IMR-90 (cell line): ENCODE measurements at regions not wholly inside any gene's neighbourhood (a gene's known extent, or its start where the extent isn't known, plus 50 kb on each side); places are given as distances from the start of the nearest gene placed in this dataset.
A peak's percentile ranks its signal among the peaks of the same experiment; 100 is the strongest.

Experiments used
- ATAC-seq: fragments of 200-7000 bp; cut with Tn5 transposase; 2 replicates; pipeline ENCODE4 v1.9.1; 2020; ENCODE audit warnings: low read depth, mild to moderate bottlenecking, moderate library complexity
- BruUV-seq: library from RNA; stranded (reverse); fragments of 400-500 nt; replicated peaks from 2 replicates; lab custom pipeline; 2021; lab: Mats Ljungman, UMichigan
- CTCF ChIA-PET: fragments of 300-600 bp; formaldehyde crosslinking; extraction: SDS; loops from one replicate; lab custom pipeline; 2021; ENCODE audit warnings: antibody characterized with exemption; lab: Yijun Ruan, JAX
- POLR2A ChIA-PET: fragments of 300-600 bp; sonication (Branson Sonifier 250); formaldehyde crosslinking; loops from one replicate; lab custom pipeline; 2022; ENCODE audit warnings: antibody characterized with exemption; ENCODE audit not compliant: unreplicated experiment; lab: Charles Lee
- DNase-seq: peaks from one replicate; pipeline ENCODE4 v3.0.0; 2013
- H2AFZ ChIP-seq: replicated peaks from 2 replicates; pipeline ENCODE3; 2013; ENCODE audit warnings: low read length, mild to moderate bottlenecking; ENCODE audit not compliant: poor library complexity
- H2AK5ac ChIP-seq: 2 replicates; pipeline ENCODE4 v1.6.1; 2013; ENCODE audit warnings: low read depth, low read length, inconsistent platforms
- H2AK9ac ChIP-seq: replicated peaks from 2 replicates; pipeline ENCODE3; 2013; ENCODE audit warnings: mild to moderate bottlenecking, low read depth, low read length, moderate library complexity; ENCODE audit not compliant: poor library complexity
- H2BK120ac ChIP-seq: 2 replicates; pipeline ENCODE4 v1.6.1; 2013; ENCODE audit warnings: low read depth, low read length, inconsistent platforms
- H2BK15ac ChIP-seq: 3 replicates; pipeline ENCODE4 v1.6.1; 2013; ENCODE audit warnings: low read depth, low read length, inconsistent platforms
- H2BK20ac ChIP-seq: 2 replicates; pipeline ENCODE4 v1.6.1; 2013; ENCODE audit warnings: low read depth, mild to moderate bottlenecking, inconsistent platforms, low read length, moderate library complexity
- H2BK5ac ChIP-seq: 2 replicates; pipeline ENCODE4 v1.6.1; 2013; ENCODE audit warnings: mild to moderate bottlenecking, low read depth, low read length, inconsistent platforms; ENCODE audit not compliant: poor library complexity, severe bottlenecking
- H3K14ac ChIP-seq: replicated peaks from 2 replicates; pipeline ENCODE4 v1.6.1; 2013; ENCODE audit warnings: low read depth, low read length, inconsistent platforms
- H3K18ac ChIP-seq: 2 replicates; pipeline ENCODE4 v1.6.1; 2013; ENCODE audit warnings: low read depth, low read length, control low read depth
- H3K23ac ChIP-seq: 2 replicates; pipeline ENCODE4 v1.6.1; 2013; ENCODE audit warnings: low read depth, low read length, inconsistent platforms
- H3K27ac ChIP-seq: 2 replicates; pipeline ENCODE4 v1.5.1; 2013; ENCODE audit warnings: mild to moderate bottlenecking, control low read depth, low read length; ENCODE audit not compliant: insufficient read depth
- H3K27me3 ChIP-seq: 2 replicates; pipeline ENCODE4 v1.6.1; 2013; ENCODE audit warnings: low read length; ENCODE audit not compliant: control insufficient read depth, insufficient read depth
- H3K36me3 ChIP-seq: 2 replicates; pipeline ENCODE4 v1.6.1; 2013; ENCODE audit warnings: low read length, mixed read lengths; ENCODE audit not compliant: control insufficient read depth, insufficient read depth
- H3K4ac ChIP-seq: 2 replicates; pipeline ENCODE4 v1.6.1; 2013; ENCODE audit warnings: low read depth, low read length, inconsistent platforms
- H3K4me1 ChIP-seq: 2 replicates; pipeline ENCODE4 v1.6.1; 2013; ENCODE audit warnings: low read length, mixed read lengths; ENCODE audit not compliant: control insufficient read depth, insufficient read depth
- H3K4me2 ChIP-seq: 2 replicates; pipeline ENCODE4 v1.6.1; 2013; ENCODE audit warnings: low read depth, mild to moderate bottlenecking, control low read depth, low read length, moderate library complexity
- H3K4me3 ChIP-seq: 2 replicates; pipeline ENCODE4 v1.5.1; 2013; ENCODE audit warnings: low read depth, mild to moderate bottlenecking, control low read depth, low read length, moderate library complexity; ENCODE audit not compliant: insufficient read depth
- H3K56ac ChIP-seq: 2 replicates; pipeline ENCODE4 v1.6.1; 2013; ENCODE audit warnings: low read length, inconsistent platforms; ENCODE audit not compliant: insufficient read depth; ENCODE audit errors: extremely low read depth
- H3K79me1 ChIP-seq, 2 experiments: 2 replicates each; pipeline ENCODE4 v1.6.1; 2013; ENCODE audit warnings: low read length in 2 of 2, inconsistent platforms in 1 of 2, low read depth in 1 of 2
- H3K9ac ChIP-seq: 2 replicates; pipeline ENCODE4 v1.6.1; 2013; ENCODE audit warnings: low read depth, low read length, control low read depth
- H3K9me1 ChIP-seq: 2 replicates; pipeline ENCODE4 v1.6.1; 2013; ENCODE audit warnings: low read length, inconsistent platforms; ENCODE audit not compliant: insufficient read depth
- H3K9me3 ChIP-seq: 2 replicates; pipeline ENCODE4 v1.6.1; 2013; ENCODE audit warnings: low read length; ENCODE audit not compliant: control insufficient read depth, insufficient read depth
- H4K20me1 ChIP-seq: 2 replicates; pipeline ENCODE4 v1.6.1; 2013; ENCODE audit warnings: low read length, inconsistent platforms; ENCODE audit not compliant: insufficient read depth
- H4K5ac ChIP-seq: 2 replicates; pipeline ENCODE4 v1.6.1; 2013; ENCODE audit warnings: mild to moderate bottlenecking, low read depth, low read length, control low read depth
- H4K8ac ChIP-seq, 2 experiments: 2 replicates each; pipeline ENCODE4 v1.6.1; 2013; ENCODE audit warnings: low read depth in 2 of 2, low read length in 2 of 2, control low read depth in 1 of 2, inconsistent platforms in 1 of 2
- H4K91ac ChIP-seq: 2 replicates; pipeline ENCODE4 v1.6.1; 2013; ENCODE audit warnings: low read depth, low read length, inconsistent platforms; ENCODE audit not compliant: insufficient read depth
- BHLHE40 ChIP-seq: fragments of 150-350 bp; IDR thresholded peaks from 2 replicates; pipeline ENCODE4 v1.6.1; 2016; ENCODE audit warnings: mild to moderate bottlenecking, low read depth, low read length
- CHD1 ChIP-seq: IDR thresholded peaks from 2 replicates; pipeline ENCODE4 v1.6.1; 2012; ENCODE audit warnings: low read depth, low read length, improper control_type of control experiment
- FOS ChIP-seq: fragments of 150-350 bp; IDR thresholded peaks from 2 replicates; pipeline ENCODE4 v1.6.1; 2016; ENCODE audit warnings: low read depth, low read length
- MAFK ChIP-seq: IDR thresholded peaks from 2 replicates; pipeline ENCODE4 v1.6.1; 2012; ENCODE audit warnings: low read depth, low read length, improper control_type of control experiment
- MAZ ChIP-seq: IDR thresholded peaks from 2 replicates; pipeline ENCODE4 v1.6.1; 2012; ENCODE audit warnings: low read depth, mild to moderate bottlenecking, low read length, improper control_type of control experiment, moderate library complexity, borderline replicate concordance
- POLR2A ChIP-seq: IDR thresholded peaks from 2 replicates; pipeline ENCODE4 v1.6.1; 2012; ENCODE audit warnings: mild to moderate bottlenecking, low read depth, low read length
- RCOR1 ChIP-seq: IDR thresholded peaks from 2 replicates; pipeline ENCODE4 v1.6.1; 2012; ENCODE audit warnings: mild to moderate bottlenecking, low read length, improper control_type of control experiment; ENCODE audit not compliant: insufficient replicate concordance
- RFX5 ChIP-seq: IDR thresholded peaks from 2 replicates; pipeline ENCODE4 v1.8.0; 2012; ENCODE audit warnings: low read depth, mild to moderate bottlenecking, low read length, moderate library complexity
- SMC3 ChIP-seq: fragments of 150-350 bp; IDR thresholded peaks from 2 replicates; pipeline ENCODE4 v1.6.1; 2016; ENCODE audit warnings: low read depth, mild to moderate bottlenecking, antibody characterized with exemption, low read length, moderate library complexity
- WGBS, 2 experiments: methylation state at CpG; one replicate each; pipeline versions ENCODE4 v1.1.5 to v1.1.7; 2013; ENCODE audit warnings: missing lambda C conversion rate in 2 of 2; ENCODE audit not compliant: insufficient read length in 1 of 2; ENCODE audit errors: extremely low coverage in 2 of 2; 5-methylcytosine and 5-hydroxymethylcytosine counted together
- dilution Hi-C: fragments of 300-500 bp; cut with HindIII; formaldehyde crosslinking; loops from one replicate; pipeline ENCODE4 v1.14.3; 2018; ENCODE audit warnings: low sequenced_read_pairs; ENCODE audit not compliant: unreplicated experiment
- in situ Hi-C: fragments of 300-500 bp; cut with MboI; formaldehyde crosslinking; loops from 3 replicates; pipeline ENCODE4 v1.14.3; 2019; ENCODE audit warnings: low sequenced_read_pairs, inconsistent platforms, mixed read lengths
- intact Hi-C: fragments of 100-400 bp; cut with micrococcal nuclease; formaldehyde crosslinking; loops from 2 replicates; pipeline ENCODE4 v1.10.0; 2022
- TF ChIP-seq, protein P1 (sequence below): conservative IDR thresholded peaks from 2 replicates; pipeline ENCODE4 v1.5.1; 2012; ENCODE audit warnings: mild to moderate bottlenecking, low read depth, low read length, improper control_type of control experiment
- TF ChIP-seq, protein P2 (sequence below): fragments of 150-350 bp; IDR thresholded peaks from 2 replicates; pipeline ENCODE4 v1.6.1; 2016; ENCODE audit warnings: low read depth, mild to moderate bottlenecking, low read length, moderate library complexity, borderline replicate concordance
- TF ChIP-seq, protein P3 (sequence below): fragments of 150-350 bp; IDR thresholded peaks from 2 replicates; pipeline ENCODE4 v1.6.1; 2017; ENCODE audit warnings: mild to moderate bottlenecking, antibody characterized with exemption, low read length, low read depth

DNA sequence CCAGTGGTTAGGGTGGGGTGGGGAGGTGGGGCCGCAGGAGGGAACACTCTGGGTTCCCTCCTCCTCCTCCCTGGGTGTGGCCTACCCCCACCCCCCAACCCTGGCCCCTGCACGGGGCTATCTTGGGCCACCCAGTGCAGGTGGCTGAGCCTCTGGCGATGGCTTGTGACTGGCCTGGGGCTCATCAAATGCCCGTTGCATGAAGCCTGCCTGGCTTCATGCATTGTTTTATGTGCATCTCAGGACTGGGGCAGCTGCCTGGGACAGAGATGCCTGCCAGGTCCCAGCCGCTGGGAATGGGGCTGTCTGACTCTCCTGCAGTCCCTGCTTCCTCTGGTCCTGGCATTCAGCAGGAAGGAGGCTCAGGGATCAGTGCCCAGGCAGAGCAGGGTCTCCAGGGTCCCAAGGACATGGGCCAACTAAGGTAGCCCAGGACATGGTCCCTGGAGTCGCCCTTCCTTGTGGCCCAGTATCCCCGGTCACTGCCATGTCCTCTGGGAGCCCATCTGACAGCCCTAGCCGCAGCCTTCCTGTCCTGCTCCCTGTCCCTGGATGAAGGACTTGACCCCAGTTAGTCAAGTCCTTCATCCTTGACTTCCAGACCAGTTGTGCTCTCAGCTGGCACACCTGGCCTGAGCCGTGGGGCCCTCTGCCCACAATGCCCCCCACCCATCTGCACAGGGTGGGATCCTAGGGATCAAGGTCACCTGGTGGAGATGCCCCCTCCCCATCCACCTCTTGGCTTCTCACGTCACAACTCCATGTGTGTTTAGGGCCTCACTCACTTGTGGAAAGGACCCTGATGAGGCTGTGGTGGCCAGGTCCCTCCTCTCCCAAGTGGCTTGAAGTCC is 112.1 kb upstream of the FGF3 start:
- Histone ChIP-seq H4K20me1 (no peaks in the 10 kb centered on the region), H2AK5ac (no peak overlapping the region), H3K9me1 (peaks cover 2% of the 10 kb centered on the region; the same call in 1 of the 2 replicates), H2BK120ac (no peak overlapping the region), H2BK20ac (no peak overlapping the region), H3K36me3 (no peaks in the 10 kb centered on the region), H3K4me3 (no peak overlapping the region), H4K5ac (no peak overlapping the region), H4K91ac (no peak overlapping the region), H2BK15ac (no peak overlapping the region), H3K4ac (no peak overlapping the region), H3K27me3 (peaks cover 16% of the 10 kb centered on the region), H3K23ac (no peak overlapping the region), H2AFZ (no peak overlapping the region), H3K4me2 (no peak overlapping the region), H2BK5ac (no peak overlapping the region), H3K14ac (no peak overlapping the region), H3K18ac (no peak overlapping the region), H3K79me1 (no peaks in the 10 kb centered on the region), H3K9ac (no peak overlapping the region), H2AK9ac (peak overlapping the region; percentile 55), H3K56ac (no peak overlapping the region), H3K9me3 (peaks cover 6% of the 10 kb centered on the region), H3K27ac (no peak overlapping the region), H3K4me1 (no peaks in the 10 kb centered on the region), H4K8ac (no peak overlapping the region)
- DNase-seq (no peak), ATAC-seq (no peak)
- intact Hi-C loops (no loop called here), in situ Hi-C loops (no loop called here), dilution Hi-C loops (no loop called here)
- POLR2A ChIA-PET: no interaction called here
- no TSS peak for BruUV-seq
- CTCF ChIA-PET: no interaction called here
- WGBS, 2 experiments: 68% methylated on average over 5 of the region's 10 CpGs; no CpG with 5 or more reads in 1 of the 2 experiments
- TF ChIP-seq BHLHE40: no peak
- TF ChIP-seq CHD1: no peak
- TF ChIP-seq POLR2A: no peak
- TF ChIP-seq FOS: no peak
- no peak for TF ChIP-seq RFX5
- TF ChIP-seq, protein P1, sequence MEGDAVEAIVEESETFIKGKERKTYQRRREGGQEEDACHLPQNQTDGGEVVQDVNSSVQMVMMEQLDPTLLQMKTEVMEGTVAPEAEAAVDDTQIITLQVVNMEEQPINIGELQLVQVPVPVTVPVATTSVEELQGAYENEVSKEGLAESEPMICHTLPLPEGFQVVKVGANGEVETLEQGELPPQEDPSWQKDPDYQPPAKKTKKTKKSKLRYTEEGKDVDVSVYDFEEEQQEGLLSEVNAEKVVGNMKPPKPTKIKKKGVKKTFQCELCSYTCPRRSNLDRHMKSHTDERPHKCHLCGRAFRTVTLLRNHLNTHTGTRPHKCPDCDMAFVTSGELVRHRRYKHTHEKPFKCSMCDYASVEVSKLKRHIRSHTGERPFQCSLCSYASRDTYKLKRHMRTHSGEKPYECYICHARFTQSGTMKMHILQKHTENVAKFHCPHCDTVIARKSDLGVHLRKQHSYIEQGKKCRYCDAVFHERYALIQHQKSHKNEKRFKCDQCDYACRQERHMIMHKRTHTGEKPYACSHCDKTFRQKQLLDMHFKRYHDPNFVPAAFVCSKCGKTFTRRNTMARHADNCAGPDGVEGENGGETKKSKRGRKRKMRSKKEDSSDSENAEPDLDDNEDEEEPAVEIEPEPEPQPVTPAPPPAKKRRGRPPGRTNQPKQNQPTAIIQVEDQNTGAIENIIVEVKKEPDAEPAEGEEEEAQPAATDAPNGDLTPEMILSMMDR: no peak
- TF ChIP-seq, protein P2, sequence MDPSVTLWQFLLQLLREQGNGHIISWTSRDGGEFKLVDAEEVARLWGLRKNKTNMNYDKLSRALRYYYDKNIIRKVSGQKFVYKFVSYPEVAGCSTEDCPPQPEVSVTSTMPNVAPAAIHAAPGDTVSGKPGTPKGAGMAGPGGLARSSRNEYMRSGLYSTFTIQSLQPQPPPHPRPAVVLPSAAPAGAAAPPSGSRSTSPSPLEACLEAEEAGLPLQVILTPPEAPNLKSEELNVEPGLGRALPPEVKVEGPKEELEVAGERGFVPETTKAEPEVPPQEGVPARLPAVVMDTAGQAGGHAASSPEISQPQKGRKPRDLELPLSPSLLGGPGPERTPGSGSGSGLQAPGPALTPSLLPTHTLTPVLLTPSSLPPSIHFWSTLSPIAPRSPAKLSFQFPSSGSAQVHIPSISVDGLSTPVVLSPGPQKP: no peak
- no peak for TF ChIP-seq SMC3
- TF ChIP-seq RCOR1: no peak
- no peak for TF ChIP-seq MAZ
- TF ChIP-seq MAFK: no peak
- TF ChIP-seq, protein P3, sequence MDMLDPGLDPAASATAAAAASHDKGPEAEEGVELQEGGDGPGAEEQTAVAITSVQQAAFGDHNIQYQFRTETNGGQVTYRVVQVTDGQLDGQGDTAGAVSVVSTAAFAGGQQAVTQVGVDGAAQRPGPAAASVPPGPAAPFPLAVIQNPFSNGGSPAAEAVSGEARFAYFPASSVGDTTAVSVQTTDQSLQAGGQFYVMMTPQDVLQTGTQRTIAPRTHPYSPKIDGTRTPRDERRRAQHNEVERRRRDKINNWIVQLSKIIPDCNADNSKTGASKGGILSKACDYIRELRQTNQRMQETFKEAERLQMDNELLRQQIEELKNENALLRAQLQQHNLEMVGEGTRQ: no peak
